ENCODE measurements at regions not wholly inside any gene's neighbourhood (a gene's known extent, or its start where the extent isn't known, plus 50 kb on each side); places are given as distances from the start of the nearest gene placed in this dataset.
"Not testable (repeated sequence)": the region's sequence is repeated elsewhere in the genome, so short reads cannot be mapped to it uniquely, and the experiment has no call there.

DNA sequence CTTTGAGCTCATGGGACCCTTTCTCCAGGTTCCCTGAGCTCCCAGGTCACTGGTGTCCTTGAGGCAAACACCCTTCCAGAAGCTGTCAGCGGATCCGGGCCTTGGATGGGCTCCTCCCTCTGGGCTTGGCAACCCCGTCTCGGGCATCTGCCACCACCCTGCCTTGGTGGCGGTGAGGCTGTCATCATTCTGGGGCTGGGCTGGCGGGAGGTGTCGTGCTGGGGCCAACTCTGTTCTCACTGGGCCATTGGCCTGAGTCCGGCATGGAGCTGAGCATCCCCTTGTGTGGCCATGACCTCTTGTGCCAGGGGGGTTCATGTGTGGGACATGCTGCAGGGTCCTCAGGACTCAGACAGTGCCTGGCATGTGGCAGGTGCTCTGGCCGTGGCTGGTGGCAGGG lies 197.6 kb downstream of the LAT start:
- Histone ChIP-seq H3K27ac (no peak overlapping the region), H3K9ac (ENCODE audit: insufficient read length) (no peak overlapping the region), H3K4me3 (no peak overlapping the region), H3K36me3 (ENCODE audit: insufficient read depth, low read length) (no peaks in the 10 kb centered on the region), H3K9me3 (ENCODE audit: low read depth, low read length) (no peaks in the 10 kb centered on the region)
- no peak for TF ChIP-seq FOXP2 (optimal IDR thresholded peaks at IDR 0.05; ENCODE audit: control extremely low read depth, extremely low read length, insufficient read depth)
- no peak for DNase-seq (ENCODE audit: low read depth, low spot score)

DNA sequence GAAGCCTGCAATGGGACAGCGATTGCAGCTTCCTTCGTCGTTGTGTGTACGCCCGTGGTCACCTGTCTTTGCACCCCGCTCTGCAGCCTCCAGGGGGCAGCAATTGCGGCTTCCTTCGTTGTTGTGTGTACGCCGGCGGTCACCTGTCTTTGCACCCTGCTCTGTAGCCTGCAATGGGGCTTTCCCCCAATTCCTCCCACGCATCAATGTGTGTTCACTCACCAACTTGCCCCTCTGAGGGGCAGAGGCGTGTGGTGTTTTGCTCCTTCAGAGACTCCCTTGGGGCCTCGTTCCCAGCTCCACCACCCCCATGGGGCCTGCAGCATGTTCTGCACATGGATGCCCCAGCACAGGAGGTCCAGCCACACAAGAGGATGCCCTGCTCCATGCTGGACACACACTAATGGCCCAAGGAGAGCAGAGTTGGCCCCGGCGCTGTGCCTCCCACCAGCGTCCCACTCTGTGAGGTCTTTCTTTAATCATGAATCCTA lies 197.1 kb downstream of the LAT start:
- H3K9ac ChIP-seq (ENCODE audit: insufficient read length); H3K9me3 ChIP-seq (ENCODE audit: low read depth, low read length); H3K36me3 ChIP-seq (ENCODE audit: insufficient read depth, low read length); DNase-seq (ENCODE audit: low read depth, low spot score); H3K27ac ChIP-seq; H3K4me3 ChIP-seq: not testable (repeated sequence)

DNA sequence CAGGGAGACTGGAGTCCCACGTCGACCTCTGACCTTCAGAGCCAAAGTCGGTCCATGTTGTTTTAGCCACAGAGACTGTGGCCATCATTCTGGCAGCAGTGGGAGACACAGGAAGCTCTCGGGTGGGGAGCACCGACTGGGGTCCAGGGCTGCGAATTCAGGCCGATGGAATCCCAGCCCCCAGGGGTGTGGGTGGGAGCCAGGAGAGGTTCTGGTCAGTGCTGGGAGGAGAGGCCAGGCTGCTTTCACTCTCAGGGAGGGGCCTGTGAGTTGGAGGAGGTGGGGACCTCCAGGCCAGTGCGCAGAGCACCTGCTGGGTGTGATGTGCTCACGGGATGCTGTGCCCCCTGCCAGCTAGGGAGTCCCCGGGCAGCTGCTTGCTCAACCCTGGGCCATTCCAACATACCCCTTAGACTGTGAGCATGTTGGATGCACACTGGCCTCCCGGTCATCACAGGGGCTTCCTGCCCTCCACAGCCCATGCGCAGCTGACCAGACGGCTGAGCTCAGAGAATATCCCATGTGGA lies 196.5 kb downstream of the LAT start:
- not testable (repeated sequence) for DNase-seq (ENCODE audit: low read depth, low spot score); H3K27ac ChIP-seq; H3K9me3 ChIP-seq (ENCODE audit: low read depth, low read length); H3K36me3 ChIP-seq (ENCODE audit: insufficient read depth, low read length); H3K4me3 ChIP-seq; H3K9ac ChIP-seq (ENCODE audit: insufficient read length)

DNA sequence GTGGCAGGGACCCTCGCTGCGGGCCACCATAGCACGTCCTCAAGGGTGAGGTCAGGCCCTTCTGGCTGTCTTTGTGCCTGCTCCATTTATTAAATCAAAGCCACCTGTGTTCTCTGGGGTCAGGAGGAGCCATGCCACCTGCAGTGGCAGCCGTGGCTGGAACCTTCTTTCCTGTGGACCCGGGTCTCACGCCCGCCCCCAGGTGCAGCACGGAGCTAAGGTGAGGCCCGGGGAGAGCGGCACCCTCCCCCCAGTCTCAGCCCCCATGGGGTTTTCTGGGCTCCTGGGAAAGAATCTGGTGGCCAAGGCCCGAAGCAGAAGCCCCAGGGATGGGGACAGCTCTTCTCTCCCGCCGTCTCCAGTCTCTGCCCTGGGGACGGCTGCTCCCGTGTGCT lies 195.4 kb downstream of the LAT start:
- H3K36me3 ChIP-seq (ENCODE audit: insufficient read depth, low read length); H3K9ac ChIP-seq (ENCODE audit: insufficient read length); H3K4me3 ChIP-seq; H3K9me3 ChIP-seq (ENCODE audit: low read depth, low read length); H3K27ac ChIP-seq; DNase-seq (ENCODE audit: low read depth, low spot score): not testable (repeated sequence)

DNA sequence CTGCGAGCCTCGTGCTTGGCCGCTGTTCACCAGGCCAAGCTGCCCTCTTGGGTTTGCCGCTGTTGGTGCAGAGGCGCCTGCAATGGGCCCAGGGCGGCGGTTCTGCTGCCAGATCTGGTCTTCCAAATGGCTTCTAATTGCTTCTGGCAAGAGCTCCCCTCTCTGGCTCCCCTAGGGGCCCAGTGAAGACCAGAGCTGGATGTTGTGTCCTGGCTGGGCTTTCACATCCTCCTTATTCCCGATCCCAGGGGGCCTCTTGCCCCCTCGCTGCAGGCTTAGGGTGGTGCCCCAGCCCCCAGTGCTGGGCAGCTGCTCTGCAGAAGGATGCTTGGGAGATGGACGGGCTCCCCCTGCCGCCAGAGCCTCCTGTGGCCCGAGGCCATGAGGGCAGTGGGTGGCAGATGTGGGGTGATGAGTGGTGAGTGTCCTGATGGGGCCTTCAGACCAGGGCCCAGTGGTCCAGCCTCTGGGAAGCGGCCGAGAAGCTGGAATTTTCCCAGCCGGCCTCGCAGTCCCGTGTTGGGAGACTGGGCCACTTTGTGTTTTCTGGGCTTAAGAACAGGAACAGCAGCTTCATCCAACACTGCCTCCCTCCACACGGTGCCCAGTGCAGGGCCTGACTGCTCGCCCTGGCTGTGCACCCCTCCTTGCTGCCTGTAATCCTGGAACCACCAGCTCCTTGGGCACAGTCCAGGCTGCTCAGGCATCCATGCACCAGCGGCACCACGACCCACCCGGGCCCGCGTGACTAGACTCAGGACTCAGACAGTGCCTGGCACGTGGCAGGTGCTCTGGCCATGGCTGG lies 194.8 kb downstream of the LAT start:
- not testable (repeated sequence) for H3K36me3 ChIP-seq (ENCODE audit: insufficient read depth, low read length); H3K9ac ChIP-seq (ENCODE audit: insufficient read length); H3K4me3 ChIP-seq; H3K27ac ChIP-seq; H3K9me3 ChIP-seq (ENCODE audit: low read depth, low read length); DNase-seq (ENCODE audit: low read depth, low spot score)

DNA sequence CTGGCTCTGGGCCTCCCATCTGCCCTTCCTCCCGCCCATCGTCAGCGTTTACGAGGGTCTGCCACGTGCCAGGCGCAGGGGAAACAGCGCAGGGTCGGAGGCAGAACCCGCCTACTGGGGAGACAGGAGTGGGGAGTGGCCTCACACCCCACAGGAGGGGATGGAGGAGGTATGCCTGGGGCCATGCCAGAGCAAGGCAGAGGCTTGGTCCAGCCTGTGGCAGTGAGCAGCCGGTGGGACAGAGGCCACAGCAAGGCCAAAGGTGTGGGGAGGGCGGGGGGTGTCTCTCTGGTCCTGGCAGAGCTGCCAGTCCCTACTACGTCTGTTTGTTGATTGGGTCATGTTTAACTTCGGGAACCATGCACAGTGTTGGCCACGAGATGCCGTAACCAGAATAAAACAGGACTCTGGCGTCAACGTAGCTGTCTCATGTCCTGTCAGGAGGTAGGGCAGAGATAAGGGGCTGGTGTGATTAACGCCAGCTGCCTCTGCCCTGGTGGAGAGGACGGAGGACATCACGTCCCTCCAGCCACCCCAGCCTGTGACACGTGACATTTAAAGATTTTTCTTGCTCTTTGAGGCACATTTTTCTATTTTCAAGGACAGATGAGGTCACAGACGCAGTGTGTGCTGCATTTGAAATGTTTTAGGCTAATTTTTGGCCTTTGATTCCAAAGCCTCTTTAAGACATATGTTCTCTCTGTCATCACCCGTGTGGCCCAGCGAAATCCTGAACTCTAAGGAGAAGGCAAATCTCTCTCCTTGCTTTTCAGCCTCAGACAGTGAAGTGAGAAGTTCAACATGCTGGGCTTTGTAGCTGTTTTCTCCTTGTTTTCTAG lies 193.3 kb downstream of the LAT start:
- H3K27ac ChIP-seq; DNase-seq (ENCODE audit: low read depth, low spot score); H3K9me3 ChIP-seq (ENCODE audit: low read depth, low read length); H3K4me3 ChIP-seq; H3K9ac ChIP-seq (ENCODE audit: insufficient read length); H3K36me3 ChIP-seq (ENCODE audit: insufficient read depth, low read length): not testable (repeated sequence)

DNA sequence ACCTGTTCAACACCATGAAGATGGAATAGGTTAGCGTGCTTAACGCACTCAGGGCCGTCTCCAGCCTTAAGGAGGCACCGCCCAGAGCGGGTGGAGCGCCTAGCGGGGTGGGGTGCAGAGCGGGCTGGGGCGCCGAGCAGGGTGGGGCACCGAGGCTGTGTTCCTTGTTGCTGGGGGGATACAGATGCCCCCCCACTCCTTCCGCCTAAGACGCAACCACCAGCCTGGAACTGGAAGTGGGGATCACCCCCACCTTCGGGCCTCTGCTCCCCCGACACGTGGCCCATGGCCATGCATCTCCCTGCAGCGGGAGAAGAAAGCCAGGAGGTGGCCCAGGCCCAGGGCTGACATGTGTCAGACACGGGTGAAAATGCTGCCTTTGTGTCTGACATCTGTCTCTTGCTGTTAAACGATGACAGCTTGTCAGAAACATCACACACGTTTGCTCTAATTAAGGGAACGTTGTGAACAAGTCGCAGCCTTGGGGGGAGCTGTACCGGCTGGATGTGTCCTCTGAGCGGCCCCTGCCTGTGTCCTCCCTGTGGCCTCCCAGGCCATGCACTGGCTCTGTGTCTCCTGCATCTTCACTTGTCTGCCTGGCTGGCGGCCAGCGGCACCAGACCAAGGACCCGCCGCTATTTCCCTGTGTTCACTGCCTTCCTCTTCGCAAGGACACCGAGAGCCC lies 192.5 kb downstream of the LAT start:
- not testable (repeated sequence) for H3K4me3 ChIP-seq; DNase-seq (ENCODE audit: low read depth, low spot score)

DNA sequence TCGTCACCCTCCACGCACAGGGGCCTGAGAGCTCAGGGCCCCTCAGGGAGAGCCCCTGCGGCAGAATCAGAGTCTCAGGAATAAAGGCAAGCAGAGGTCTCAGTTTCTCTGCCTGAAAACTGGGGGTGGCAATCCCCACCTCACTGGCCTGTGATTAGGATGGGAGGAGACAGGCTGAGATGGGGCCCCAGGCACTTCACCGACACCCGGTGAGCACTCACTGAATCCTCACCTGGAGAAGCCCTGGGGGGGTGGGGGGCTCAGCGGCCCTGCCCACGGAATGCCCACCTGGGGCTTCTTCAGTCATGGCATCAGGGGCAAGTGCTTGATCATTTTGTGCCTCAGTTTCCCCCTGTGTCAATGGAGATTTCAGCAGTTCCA lies 192.0 kb downstream of the LAT start:
- not testable (repeated sequence) for H3K4me3 ChIP-seq; DNase-seq (ENCODE audit: low read depth, low spot score); H3K9me3 ChIP-seq (ENCODE audit: low read depth, low read length); H3K9ac ChIP-seq (ENCODE audit: insufficient read length); H3K27ac ChIP-seq; H3K36me3 ChIP-seq (ENCODE audit: insufficient read depth, low read length)

More for the DNA sequence above, 192.5 kb downstream of the LAT start:
- not testable (repeated sequence) for H3K27ac ChIP-seq; H3K9ac ChIP-seq (ENCODE audit: insufficient read length); H3K9me3 ChIP-seq (ENCODE audit: low read depth, low read length); H3K36me3 ChIP-seq (ENCODE audit: insufficient read depth, low read length)

DNA sequence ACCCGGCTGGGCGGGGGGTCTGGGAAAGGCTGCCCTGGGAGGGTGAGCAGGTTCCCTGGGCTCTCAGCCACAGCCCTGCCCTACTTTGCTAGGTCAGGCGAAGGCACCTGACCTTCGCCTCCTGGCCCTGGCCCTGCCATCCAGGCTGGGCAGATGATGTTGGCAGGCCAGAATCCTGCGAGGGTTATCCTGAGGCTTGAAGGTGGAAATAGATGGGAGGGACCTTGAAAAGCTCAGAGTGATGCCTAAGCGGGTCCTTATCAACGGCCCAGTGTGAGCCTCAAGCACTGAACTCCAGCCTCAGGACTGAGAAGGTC lies 191.3 kb downstream of the LAT start:
- not testable (repeated sequence) for H3K9me3 ChIP-seq (ENCODE audit: low read depth, low read length)

DNA sequence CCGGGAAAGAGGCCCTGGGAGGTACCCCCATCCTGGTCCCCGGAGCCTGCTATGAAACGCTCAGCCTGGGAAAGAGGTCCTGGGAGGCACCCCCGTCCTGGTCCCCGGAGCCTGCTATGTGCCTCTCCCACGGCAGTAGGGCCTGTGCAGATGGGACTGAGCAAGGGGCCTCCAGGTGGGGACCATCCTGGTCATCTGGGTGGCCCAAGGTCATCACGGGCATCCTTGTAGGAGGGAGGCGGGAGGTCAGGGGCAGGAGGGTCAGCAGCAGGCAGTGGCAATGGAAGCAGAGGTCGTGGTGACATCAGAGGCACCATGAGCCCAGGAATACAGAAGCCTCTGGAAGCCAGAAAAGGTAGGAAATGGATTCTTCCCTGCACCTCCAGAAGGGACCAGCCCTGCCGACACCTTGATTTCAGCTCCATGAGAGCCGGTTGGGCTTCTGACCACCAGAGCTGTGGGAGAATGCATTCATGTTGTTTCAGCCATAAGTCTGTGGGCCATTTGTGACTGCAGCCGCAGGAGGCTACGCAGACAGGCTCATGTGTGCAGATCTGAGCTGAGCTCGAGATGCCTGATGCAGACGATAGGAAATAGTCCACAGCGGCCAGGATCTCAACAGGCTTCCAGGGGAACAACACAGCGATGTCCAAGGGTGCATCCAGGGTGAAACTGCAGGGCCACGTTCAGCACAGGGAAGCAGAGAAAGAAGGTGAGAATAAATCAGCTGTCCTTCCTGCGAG lies 190.7 kb downstream of the LAT start:
- not testable (repeated sequence) for H3K36me3 ChIP-seq (ENCODE audit: insufficient read depth, low read length); DNase-seq (ENCODE audit: low read depth, low spot score)

More for the DNA sequence above, 191.3 kb downstream of the LAT start:
- H3K27ac ChIP-seq; H3K4me3 ChIP-seq; H3K9ac ChIP-seq (ENCODE audit: insufficient read length); DNase-seq (ENCODE audit: low read depth, low spot score); H3K36me3 ChIP-seq (ENCODE audit: insufficient read depth, low read length): not testable (repeated sequence)

DNA sequence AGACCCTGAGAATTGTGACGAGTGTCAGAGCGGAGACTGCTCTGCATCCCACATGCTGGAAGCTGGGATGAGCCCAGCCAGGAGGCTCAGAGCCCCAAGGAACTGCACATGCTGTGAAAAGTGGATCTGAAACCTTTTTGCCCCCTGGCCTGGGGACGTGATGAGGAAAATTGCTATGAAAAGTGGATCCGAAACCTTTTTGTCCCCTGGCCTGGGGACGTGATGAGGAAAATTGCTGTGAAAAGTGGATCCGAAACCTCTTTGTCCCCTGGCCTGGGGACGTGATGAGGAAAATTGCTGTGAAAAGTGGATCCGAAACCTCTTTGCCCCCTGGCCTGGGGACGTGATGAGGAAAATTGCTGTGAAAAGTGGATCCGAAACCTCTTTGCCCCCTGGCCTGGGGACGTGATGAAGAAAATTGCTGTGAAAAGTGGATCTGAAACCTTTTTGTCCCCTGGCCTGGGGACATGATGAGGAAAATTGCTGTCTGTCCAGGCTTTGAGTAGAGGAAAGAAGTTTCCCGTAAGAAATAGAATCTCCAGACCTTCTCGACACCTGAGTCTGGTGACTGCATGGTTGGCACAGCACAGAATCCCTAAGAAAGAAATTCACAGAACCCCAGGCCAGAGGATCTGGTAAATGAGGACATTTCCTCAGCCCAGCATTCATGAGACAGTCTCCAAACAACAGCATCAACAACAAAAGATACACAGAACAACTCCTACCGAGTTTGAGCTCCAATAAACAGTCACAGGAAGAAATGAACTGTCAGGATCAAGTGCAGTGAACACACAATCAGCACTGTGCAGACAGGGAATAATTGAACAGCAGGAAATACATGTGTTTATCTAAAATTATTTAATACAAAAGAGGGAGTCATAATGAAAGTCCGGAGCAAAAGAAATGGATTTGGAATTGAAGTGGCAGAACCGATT lies 188.8 kb downstream of the LAT start:
- not testable (repeated sequence) for H3K9me3 ChIP-seq (ENCODE audit: low read depth, low read length); H3K4me3 ChIP-seq; H3K27ac ChIP-seq; DNase-seq (ENCODE audit: low read depth, low spot score); H3K9ac ChIP-seq (ENCODE audit: insufficient read length); H3K36me3 ChIP-seq (ENCODE audit: insufficient read depth, low read length)

More for the DNA sequence above, 190.7 kb downstream of the LAT start:
- H3K4me3 ChIP-seq; H3K27ac ChIP-seq; H3K9me3 ChIP-seq (ENCODE audit: low read depth, low read length); H3K9ac ChIP-seq (ENCODE audit: insufficient read length): not testable (repeated sequence)

DNA sequence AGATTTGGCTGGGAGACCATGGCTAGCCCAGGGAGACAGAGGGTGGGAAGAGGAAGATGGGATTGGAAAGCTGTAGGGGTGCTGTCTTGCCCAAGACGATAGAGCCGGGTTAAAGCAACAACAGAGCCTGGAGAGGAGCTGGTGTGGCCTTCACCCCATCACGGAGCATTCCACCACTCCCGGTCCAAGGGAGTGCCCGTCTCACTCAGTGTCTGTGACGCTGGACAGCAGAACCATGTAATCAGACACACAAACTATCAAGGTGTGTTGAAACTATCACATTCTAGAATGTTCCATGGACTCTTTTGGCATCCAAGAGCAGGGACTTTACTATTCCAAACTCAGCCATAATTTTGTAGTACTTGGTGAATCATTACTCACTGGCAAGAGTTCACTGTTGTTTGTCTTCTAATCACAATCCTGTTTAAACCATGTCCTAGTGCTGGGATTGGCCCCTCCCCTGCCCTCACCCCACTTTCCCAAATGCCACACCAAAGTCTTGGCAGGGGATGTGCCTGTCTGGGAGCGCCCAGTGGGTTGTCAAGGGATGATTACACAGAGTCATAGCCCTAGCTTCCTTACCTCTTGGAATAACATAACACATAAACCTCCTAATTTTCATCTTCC lies 187.4 kb downstream of the LAT start:
- H3K36me3 ChIP-seq (ENCODE audit: insufficient read depth, low read length); H3K4me3 ChIP-seq; H3K9me3 ChIP-seq (ENCODE audit: low read depth, low read length); H3K9ac ChIP-seq (ENCODE audit: insufficient read length); DNase-seq (ENCODE audit: low read depth, low spot score); H3K27ac ChIP-seq: not testable (repeated sequence)
